ENCODE measurements at regions not wholly inside any gene's neighbourhood (a gene's known extent, or its start where the extent isn't known, plus 50 kb on each side); places are given as distances from the start of the nearest gene placed in this dataset.
"Not testable (repeated sequence)": the region's sequence is repeated elsewhere in the genome, so short reads cannot be mapped to it uniquely, and the experiment has no call there.

DNA sequence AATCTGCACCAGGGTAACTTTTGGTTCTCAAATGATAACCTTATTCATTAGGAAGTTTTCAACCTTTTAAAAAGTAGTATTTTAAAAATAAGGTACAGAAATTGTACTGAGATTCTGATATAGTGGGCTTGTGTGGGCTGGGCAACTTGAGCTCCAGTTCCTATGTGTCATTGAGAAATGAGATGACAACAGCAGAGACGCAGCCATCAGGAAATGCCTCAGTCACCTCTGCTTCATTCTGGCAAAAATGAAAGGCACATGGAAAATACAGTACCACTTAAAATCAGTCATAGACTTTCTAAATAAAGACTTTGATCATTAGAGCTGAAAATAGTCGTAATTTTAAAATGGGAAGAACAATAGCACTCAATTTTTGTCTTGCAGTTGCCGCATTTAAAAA is 480.2 kb downstream of the PLK2 start:
- no peak for DNase-seq (ENCODE audit: low read depth)
- Histone ChIP-seq H3K4me3 (ENCODE audit: low read depth, low read length) (no peak overlapping the region), H3K27me3 (ENCODE audit: control insufficient read depth, insufficient read depth, low read length) (no peaks in the 10 kb centered on the region), H3K36me3 (ENCODE audit: control insufficient read depth, insufficient read depth, low read length) (no peaks in the 10 kb centered on the region)
- ChIA-PET POLR2A (no interaction called here), CTCF (no interaction called here)
- TF ChIP-seq CTCF (IDR thresholded peaks at IDR 0.05; ENCODE audit: insufficient read depth, low read depth, low read length) = no peak

DNA sequence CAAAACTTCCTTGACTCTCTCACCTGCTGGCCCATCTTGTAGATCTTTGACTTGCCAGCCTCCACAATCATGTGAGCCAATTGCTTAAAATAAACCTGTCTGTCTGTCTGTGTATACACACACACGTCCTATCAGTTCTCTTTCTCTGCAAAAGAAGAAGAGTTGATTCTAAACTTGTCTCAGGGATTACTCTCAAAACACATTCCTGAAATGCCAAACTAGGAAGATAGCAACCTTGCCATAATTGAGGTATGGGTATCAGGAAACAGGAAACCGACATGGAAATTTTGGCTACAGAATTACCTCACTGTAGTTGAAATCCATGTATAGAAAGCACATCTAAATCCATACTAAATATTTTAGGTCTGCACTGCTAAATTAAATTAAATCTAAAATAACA is 483.4 kb downstream of the PLK2 start:
- ChIA-PET CTCF (no interaction called here), POLR2A (no interaction called here)
- Histone ChIP-seq H3K36me3 (ENCODE audit: control insufficient read depth, insufficient read depth, low read length) (no peaks in the 10 kb centered on the region), H3K4me3 (ENCODE audit: low read depth, low read length) (no peak overlapping the region), H3K27me3 (ENCODE audit: control insufficient read depth, insufficient read depth, low read length) (no peaks in the 10 kb centered on the region)
- no peak for DNase-seq (ENCODE audit: low read depth)
- no peak for TF ChIP-seq CTCF (IDR thresholded peaks at IDR 0.05; ENCODE audit: insufficient read depth, low read depth, low read length)

DNA sequence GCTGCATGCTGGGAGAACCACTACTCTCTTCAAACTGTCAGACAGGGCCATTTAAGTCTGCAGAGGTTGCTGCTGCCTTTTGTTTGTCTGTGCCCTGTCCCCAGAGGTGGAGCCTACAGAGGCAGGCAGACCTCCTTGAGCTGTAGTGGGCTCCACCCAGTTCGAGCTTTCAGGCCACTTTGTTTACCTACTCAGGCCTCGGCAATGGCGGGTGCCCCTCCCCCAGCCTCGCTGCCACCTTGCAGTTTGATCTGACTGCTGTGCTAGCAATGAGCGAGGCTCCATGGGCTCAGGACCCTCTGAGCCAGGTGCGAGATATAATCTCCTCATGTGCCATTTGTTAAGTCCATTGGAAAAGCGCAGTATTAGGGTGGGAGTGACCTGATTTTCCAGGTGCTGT is 487.8 kb downstream of the PLK2 start:
- POLR2A ChIA-PET; DNase-seq (ENCODE audit: low read depth); H3K36me3 ChIP-seq (ENCODE audit: control insufficient read depth, insufficient read depth, low read length); H3K4me3 ChIP-seq (ENCODE audit: low read depth, low read length); H3K27me3 ChIP-seq (ENCODE audit: control insufficient read depth, insufficient read depth, low read length): not testable (repeated sequence)
- CTCF ChIA-PET = interaction anchor here (0.7 kb wide), 1 partner anchor 41 kb away, joined by 3 read pairs; no protein-coding TSS in a partner anchor

DNA sequence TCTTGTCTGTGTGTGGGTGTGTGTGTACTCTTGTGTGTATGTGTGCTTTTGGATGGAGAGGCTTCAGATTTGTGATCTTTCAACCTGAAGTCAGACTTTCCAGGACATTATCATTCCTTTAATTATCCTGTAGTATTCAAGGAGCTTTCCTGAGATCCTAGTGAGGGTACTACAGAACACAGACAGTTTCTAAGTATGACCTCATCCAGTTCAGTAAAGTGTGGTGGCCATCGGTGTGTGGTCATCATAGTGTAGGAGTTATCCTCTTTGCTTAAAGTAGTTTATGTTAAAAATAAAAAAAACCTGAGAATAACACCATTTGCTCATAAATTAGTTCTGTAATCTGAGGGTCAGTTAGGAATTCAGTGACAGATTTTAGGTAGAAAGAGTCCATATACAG is 478.0 kb upstream of the ACTBL2 start:
- no peak overlapping the region for H3K4me3 ChIP-seq (ENCODE audit: low read depth, low read length)
- POLR2A ChIA-PET = no interaction called here
- CTCF ChIA-PET = interaction anchor here (0.6 to 1.0 kb wide), 2 partner anchors 12 to 500 kb away, joined by 3 read pairs; no protein-coding TSS in a partner anchor
- TF ChIP-seq CTCF (IDR thresholded peaks at IDR 0.05; ENCODE audit: insufficient read depth, low read depth, low read length) = no peak
- no peaks in the 10 kb centered on the region for H3K27me3 ChIP-seq (ENCODE audit: control insufficient read depth, insufficient read depth, low read length)
- no peak for DNase-seq (ENCODE audit: low read depth)
- no peaks in the 10 kb centered on the region for H3K36me3 ChIP-seq (ENCODE audit: control insufficient read depth, insufficient read depth, low read length)

DNA sequence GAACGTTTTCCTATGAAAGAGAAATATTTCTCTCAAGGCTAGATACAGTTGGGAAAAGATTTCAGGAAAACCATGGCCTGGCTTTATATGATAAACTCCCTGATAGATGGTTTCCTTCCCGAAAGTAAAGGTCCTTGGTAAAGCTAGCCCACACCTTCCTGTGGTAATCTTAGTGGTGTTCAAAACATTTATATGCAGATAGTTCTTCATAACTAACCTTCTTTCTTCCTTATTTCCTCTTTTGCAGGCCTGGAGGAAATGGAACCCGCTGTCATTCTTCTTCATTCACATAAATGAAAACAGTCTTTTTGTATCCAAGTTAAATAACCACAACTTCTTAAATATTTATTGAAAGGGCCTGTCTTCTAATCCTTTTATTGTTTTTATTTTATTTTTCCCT is 474.0 kb upstream of the ACTBL2 start:
- Histone ChIP-seq H3K36me3 (ENCODE audit: control insufficient read depth, insufficient read depth, low read length) (no peaks in the 10 kb centered on the region), H3K4me3 (ENCODE audit: low read depth, low read length) (no peak overlapping the region), H3K27me3 (ENCODE audit: control insufficient read depth, insufficient read depth, low read length) (no peaks in the 10 kb centered on the region)
- ChIA-PET POLR2A (no interaction called here), CTCF (no interaction called here)
- no peak for DNase-seq (ENCODE audit: low read depth)
- no peak for TF ChIP-seq CTCF (IDR thresholded peaks at IDR 0.05; ENCODE audit: insufficient read depth, low read depth, low read length)

GRCh38 chr5:57955511-57955910 is 472.9 kb upstream of the ACTBL2 start:
- DNase-seq (ENCODE audit: low read depth) = no peak
- Histone ChIP-seq H3K4me3 (ENCODE audit: low read depth, low read length) (no peak overlapping the region), H3K36me3 (ENCODE audit: control insufficient read depth, insufficient read depth, low read length) (no peaks in the 10 kb centered on the region), H3K27me3 (ENCODE audit: control insufficient read depth, insufficient read depth, low read length) (no peaks in the 10 kb centered on the region)
- no peak for TF ChIP-seq CTCF (IDR thresholded peaks at IDR 0.05; ENCODE audit: insufficient read depth, low read depth, low read length)
- ChIA-PET CTCF (no interaction called here), POLR2A (no interaction called here)

All from BJ (cell line).